GM19025 (cell line): ENCODE measurements at regions not wholly inside any gene's neighbourhood (a gene's known extent, or its start where the extent isn't known, plus 50 kb on each side); places are given as distances from the start of the nearest gene placed in this dataset.

ENCODE experiments used
- ATAC-seq: cut with Tn5 transposase; IDR thresholded peaks from one replicate; pipeline ENCODE4 v1.9.1; 2021; ENCODE audit warnings: mild to moderate bottlenecking, low read depth, moderate library complexity; ENCODE audit not compliant: unreplicated experiment

DNA sequence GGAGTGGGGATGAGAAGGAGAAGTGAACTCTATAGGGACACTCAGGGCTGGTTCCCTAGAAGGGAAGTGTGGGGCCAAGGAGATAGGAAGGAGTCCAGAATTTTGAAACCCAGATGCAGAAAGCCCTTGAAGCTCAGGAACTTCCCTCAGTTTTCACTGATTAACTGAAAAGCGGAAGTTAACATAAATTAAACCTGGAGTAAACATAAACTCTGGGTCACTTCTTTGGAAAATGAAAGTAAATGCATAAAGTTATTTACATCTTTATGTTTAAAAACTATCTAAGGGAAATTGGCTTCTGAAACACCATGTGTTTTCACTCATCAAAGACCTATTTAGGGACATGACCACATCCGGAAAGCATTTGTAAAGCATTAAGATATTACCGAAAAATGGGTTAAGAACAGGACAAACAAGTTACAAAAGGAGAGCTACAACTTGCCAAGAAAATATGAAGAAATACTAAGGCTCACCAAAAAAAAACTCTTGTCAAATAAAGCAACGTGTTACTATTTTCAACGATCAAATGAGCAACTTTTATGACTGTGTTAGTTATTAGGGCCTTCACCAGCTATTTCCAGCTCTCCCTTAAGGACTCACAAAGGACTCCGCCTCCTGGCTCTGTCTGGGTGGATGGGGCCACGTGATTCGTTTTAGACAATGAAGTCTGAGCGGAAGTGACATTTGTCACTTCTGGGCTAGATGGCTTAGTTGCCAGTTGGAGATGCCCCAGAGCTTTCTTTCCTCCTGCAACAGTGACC is 439.1 kb upstream of the ZNF507 start:
- no peak for ATAC-seq

DNA sequence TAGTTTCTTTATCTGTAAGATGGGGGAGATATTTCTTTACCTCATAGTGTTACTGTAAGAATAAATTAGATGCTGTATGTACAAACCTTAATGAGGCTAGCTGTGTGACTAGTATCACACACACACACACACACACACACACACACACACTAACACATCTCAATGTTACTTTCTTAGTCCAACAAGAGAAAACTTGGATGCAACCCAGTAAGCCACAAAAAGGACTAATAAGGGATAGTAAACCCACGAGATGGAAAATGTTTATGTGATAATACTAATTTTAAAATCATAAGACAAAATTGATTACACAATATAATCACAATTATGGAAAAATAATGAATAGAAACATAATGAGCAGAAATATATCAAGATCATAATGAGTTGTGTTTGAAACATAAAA is 437.7 kb upstream of the ZNF507 start:
- no peak for ATAC-seq

DNA sequence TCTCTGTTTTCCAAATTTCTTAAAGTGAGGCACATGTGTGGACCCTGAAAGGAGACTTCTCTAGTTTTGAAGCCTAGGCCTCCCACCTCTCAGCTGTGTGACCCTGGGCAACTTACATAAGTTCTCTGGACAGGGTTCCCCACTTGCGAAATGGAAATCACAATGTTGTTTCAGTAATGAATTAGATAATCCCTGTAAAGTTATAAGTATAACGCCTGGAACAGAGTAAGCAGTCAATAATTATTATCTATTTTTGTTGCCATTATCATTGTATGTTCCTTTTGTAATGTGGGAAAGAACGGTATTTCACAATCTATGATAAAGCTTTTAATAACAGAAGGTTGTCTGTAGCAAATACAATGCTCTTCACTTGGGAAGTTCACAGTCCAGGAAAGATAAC is 437.3 kb upstream of the ZNF507 start:
- no peak for ATAC-seq

DNA sequence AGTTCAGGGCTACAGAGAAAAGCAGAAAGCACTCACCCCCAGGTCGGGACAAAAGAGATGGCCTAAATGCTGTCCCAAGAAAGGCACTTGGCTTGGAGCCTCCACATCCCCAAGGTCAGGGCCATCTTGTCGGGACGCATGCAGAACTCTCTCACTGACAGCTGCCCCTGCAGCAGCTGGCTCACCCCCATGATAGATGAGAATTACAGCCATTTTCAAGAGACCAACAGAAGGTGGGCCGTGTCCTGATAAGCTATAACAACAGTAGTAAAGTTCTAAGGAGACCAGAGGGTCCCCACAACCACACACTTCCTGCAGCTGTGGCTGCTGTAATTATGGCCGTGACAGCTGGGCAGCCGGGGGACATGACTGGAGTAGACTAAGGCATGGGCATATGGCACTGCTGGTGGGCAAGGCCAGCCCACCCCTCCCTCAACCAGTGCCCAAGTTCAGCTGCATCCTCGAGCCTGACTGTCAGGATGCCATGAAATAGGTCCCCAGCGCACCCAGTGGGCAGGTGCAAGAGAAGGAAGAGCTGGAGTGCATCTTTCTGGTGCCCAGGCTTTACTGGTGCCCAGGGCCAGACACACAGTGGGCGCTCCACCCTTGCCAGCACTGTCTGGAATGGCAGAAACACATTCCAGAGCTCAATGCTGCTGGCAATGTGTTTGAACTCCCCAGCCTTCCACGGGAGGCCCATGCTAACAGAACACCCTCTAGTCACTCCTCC is 436.7 kb upstream of the ZNF507 start:
- ATAC-seq: no peak

DNA sequence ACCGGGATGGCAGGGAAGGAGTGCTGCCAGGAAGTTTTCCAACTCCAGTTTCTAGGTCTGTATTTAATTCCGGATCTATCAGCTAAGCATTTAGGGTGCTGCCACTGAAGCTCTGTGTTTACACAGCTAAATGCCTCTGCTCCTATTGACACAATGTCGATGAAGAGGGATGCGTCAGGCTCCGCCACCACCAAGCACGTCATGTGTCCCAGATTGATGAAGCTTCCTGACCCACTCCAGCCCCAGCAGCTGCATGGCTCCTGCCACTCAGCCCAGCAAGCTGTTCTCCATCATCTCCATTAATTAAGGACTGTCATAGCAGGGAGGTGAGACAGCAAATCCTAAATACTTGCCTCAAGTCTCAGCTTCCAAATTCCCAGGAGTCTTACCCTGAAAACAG is 435.2 kb upstream of the ZNF507 start:
- ATAC-seq: no peak

DNA sequence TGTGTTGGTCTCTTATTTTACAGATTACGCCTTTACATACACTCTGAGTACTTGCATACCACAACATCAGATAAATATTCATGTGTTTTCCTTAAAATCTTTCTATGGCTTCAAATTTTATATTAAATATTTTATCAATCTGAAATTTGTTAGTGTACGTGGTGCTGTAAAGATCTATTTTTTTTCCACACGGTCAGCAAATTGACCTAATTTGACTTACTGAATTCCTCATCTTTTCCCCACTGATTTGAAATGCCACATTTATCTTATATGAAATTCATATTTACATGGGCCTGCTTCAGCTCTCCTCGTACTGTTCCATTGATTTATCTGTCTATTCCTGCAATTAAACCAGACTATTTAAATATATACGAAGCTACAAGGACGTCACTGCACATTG is 433.8 kb upstream of the ZNF507 start:
- no peak for ATAC-seq

DNA sequence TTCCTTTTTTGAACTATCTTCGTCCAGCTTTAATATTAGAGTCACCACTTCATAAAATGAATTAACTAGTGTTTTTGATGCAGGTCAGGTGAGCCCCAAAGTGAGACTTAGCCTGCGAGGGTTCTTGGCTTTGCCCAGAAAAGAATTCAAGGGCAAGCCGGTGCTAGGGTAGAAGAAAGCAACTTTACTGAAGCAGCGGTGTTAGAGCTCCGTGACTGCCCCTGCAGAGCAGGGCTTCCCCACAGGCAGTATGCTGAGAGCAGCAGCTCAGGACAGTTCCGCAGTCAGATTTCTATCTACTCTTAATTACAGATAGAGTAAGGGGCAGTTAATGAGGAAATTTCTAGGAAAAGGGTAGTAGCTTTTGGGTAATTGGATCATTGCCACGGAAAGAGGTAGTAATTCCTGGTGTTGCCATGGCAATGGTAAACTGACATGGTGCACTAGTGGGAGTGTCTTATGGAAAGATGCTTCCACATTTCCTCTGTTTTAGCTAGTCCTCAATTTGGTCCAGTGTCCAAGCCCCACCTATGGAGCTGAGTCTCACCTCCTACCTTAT is 432.2 kb upstream of the ZNF507 start:
- ATAC-seq: no peak

DNA sequence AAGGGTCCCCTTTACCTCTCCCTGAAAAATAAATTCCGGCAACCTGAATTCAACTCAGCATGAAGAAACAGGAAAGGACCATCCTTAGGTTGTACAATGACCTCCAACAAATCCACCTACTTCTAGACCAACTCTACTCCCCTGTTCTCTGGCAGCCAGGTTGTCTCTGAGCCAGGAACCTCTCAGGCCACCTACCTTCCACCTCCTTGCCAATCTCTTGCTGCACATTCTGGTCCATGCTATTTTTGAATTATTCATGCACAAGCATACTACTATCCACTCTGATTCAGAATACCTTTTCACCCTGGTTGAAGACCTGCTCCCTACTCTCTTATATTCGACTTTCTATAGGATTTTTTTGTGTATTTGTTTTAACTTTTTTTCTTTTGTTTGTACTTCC is 415.0 kb upstream of the ZNF507 start:
- no peak for ATAC-seq

DNA sequence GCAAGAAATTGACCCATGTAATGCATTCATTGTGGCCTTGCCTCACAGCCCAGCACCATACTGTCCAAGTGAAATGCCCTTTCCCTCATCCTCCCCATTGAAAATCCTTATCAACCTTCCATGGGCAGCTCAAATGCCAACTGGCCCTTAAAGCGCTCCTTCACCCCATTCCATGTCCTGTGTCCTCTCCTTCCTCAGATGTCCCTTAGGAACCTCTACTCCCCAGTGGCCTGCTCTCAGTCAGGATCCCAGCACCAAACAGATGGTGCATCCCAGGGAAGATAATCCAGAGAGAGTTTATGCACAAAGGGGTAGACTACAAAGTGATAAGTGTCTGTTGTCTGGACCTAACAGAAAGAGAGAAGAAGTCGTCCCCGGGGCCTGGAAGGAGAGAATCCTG is 407.4 kb upstream of the ZNF507 start:
- no peak for ATAC-seq

DNA sequence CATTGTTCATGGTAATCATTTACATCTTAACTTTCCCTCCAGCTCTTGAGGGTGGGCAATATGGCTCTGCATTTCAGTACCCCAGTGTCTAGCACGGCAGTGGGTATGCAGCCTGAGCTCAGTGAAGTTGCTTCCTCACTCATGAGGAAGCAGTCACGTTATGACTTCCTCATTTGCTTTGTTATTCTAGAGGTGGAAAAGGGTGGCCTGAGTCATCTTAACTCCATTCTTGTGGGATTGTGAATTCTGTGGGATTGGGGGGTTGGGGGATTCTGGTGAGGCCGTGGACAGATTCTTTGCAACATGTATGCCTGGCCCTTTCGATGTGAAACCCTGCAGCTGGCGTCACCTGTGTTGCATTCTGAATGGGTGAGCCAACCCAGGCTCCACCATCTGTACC is 406.7 kb upstream of the ZNF507 start:
- ATAC-seq: no peak

DNA sequence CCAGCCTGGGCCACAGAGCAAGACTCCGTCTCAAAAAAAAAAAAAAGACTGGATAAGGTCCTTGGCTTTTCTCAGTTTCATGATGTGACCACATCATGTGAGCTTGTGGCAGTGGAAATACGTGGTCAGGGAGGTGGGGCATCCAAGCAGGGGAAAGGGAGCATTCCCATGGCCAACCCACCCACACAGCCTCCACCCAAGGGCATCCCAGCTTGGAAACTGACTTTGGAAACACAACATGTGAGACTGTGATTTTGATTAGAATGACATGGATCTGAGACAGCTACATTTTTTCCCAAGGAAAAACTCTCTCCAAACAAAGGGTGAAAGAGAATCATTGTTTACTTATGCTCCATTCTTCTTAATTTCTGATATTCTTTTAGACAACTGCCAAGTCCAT is 405.0 kb upstream of the ZNF507 start:
- ATAC-seq: no peak

DNA sequence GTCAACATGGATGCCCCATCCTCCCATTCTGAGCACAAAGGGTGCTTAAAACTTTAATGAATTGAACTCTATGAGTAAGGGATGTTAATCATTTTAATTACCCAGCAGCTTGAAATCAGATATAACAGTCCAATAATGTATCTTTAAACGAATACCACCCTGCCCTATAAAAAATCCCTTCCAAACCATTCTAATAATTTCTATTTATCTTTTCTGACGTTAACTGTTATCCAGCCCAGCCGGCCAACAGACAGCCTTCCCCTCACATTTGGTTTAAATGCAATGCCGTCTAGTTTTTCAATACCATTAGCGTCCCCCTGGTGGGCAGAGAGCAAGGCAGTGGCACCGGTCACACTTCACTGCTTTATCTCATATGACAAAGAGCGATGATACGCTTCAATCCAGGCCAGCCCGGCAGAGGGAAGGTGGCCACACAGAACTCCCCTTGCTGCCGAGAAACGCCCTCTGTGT is 402.2 kb upstream of the ZNF507 start:
- no peak for ATAC-seq

DNA sequence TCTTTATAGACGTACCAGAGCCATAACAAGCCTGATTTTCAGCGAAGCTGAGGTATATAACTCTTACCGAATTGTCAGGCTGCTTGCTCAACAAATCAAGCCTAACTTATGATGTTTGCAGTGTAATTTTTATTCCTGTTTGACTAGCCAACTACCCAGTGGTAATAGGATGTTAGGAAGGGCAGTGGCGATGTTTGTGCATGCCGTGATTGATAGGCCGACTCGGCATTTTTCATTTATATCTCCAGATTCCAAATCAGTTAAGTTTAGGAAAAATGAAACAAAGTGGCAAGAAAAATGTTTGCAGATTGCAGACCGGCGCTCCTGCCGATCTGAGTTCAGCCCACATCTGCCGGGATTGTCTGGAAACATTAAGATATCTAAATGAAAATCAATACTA is 401.6 kb upstream of the ZNF507 start:
- no peak for ATAC-seq

DNA sequence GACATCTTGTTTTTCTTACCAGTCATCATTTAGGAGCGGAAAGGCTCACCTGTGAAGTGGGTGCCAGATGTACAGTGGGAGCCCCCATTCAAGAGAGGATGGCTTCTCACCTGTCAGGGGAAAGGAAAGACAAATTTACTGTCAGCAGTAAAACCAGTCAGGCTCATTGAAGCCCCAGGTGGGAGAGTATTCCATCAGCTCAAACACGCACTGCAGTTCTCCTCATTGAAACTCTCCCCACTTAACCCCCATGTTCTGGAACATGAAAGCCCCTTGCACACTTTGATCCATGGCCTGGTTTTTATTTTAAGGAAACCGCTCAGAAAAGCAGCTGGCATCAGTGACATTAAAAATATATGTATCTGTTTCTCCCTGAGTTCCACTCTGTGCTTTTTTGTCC is 401.1 kb upstream of the ZNF507 start:
- ATAC-seq: no peak

DNA sequence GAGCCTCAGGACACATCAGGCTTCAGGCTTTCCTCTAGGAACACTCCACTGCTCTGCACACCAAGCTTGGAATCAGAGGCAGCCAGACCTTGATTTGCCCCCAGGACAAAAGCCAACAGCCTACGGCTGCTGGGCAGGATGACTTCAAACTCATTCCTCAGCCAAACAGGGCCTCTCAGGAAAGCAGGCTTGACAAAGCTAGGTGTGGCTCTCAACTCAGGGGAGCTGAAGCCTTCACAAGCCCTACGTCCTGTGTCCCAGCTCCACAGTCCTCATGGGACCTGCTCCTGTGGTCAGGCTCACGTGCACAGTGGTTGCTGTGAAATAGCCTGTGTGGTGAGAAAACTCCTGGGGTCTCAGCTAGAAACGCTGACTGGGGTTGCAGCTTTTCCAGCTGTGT is 398.9 kb upstream of the ZNF507 start:
- ATAC-seq: no peak

DNA sequence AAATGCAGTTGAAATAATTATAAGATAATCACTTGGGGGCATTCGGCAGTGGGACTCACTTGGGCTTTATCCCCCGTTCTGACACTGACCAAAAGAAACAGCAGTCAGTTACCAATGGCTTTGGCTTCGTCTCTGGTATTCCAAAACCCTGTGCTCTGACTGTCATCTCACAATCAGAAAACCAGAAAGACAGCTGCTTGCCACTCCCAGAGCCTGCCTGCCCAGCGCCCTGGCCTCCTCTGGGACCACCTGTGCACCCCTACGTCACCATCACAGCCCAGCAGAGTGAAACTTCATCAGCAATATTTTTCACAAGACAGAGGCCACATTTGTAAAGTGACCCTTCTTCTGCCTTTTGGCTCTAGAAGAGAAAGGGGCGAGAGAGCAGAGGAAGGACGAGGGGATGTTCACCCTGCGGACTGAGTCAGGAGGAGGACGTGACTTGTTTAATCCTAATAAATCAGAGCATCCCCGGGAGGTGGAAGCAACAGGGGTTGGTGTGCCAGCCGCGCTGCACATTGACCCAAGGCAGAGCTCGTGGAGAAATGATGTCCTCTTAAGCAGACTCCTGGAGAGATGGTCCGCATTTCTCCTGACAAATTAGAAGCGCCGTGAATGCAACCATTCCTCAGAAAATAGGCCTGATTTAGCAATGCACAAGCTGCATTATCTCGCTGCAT is 397.8 kb upstream of the ZNF507 start:
- no peak for ATAC-seq

DNA sequence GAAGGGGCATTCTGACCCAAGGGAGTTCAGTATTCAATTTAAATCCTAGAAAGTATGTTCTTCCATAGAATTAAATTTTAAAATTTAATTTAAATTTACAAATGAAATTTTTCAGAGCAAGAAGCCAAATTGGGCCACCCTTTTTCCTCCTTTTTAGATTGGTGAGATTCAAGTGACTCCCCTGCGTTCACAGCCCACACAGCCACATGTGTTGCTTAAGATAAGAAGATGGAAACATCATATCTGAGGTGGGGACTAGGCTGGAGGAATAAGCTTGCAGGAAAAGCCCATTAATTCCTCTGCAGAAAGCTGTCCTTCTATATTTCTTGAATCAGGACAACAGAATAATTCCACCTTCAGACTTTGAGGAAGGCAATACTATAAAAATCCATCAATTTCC is 392.7 kb upstream of the ZNF507 start:
- ATAC-seq: no peak

DNA sequence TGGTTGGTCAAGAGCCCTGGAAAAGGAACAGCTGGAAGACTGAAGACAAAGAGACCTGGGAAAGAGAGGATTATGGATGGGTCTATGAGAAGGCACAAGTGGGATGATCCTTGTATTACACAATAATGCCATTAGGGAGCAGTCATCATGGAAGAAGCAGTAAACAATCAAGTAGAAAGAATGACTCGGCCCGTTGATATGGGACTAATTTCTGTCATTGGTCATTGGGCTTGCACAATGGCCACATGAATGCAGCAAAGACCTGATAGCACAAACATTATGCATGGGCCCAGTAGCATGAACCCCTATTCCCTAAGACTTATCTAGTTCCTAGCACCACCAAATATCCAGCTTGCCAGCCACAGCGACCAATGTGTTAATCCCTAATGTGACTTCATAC is 390.3 kb upstream of the ZNF507 start:
- ATAC-seq: no peak

DNA sequence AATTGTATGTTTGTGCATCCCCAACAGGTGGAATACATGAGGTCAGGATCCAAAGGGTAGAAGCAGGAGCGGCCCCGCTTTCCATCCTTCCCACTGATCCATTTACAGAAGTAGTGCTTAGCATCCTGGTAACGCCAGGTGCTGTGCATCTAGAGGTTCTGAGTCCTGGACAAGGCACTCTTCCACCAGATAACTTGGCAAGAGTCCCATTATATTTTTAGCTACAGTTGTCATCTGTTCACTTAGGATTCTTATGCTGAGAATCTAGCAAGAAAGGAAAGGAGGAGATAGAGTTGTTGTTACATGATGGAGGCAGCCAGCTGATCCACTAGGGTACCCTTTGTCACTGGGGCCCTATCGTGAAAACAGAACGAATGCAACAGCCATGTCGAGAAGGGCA is 389.5 kb upstream of the ZNF507 start:
- no peak for ATAC-seq

DNA sequence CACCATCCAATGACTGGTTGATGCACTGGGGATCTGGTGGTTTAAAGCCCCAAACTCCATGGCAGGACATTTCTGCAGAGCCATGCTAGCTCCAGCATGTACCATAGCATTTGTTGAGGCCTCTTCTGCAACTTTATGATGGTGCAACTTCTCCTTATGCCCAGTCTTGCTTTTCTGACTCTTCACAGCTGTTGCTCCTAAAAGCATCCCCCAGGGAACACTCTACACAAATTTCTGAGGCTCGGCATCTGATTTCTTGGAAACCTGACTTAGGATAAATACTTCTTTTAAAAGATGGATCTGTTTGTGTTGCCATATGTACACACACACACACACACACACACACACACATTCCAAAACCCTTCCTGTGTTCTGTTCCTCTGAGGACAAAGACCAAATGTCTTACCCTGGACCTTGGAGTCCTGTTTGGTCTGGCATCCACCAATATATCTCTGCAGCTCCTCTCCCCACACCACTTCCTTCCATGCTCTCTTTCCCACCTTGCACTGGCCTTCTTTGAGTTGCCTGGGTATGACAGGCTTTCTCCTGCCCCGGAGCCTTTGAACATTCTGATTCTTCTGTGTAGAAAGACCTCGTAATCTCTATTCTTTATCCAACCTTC is 388.5 kb upstream of the ZNF507 start:
- no peak for ATAC-seq

DNA sequence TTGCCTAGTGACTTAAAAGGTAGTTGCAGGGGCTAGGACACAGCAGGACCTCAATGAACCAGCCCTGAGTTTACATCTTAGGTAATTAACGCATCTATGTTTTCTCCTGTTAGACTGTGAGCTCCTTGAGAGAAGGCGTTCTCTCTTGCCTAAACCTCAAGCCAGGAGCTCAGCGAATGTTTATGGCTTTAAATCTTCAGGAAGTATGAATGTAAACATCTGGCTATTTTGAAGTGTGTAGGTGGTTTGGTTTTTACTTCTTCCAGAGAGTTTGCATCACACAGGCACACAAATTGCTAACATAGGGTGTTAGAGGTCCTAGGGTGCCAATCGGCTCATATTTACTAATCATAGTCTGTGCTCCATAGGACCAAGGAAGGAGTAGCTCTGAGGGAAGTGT is 387.7 kb upstream of the ZNF507 start:
- ATAC-seq: no peak
